Ecto neural progenitor cell (in vitro differentiated cells): ENCODE measurements at regions not wholly inside any gene's neighbourhood (a gene's known extent, or its start where the extent isn't known, plus 50 kb on each side); places are given as distances from the start of the nearest gene placed in this dataset.

ENCODE experiments used
- DNase-seq: peaks from one replicate; pipeline ENCODE4 v3.0.0-alpha.2; 2018; ENCODE audit warnings: low spot score

DNA sequence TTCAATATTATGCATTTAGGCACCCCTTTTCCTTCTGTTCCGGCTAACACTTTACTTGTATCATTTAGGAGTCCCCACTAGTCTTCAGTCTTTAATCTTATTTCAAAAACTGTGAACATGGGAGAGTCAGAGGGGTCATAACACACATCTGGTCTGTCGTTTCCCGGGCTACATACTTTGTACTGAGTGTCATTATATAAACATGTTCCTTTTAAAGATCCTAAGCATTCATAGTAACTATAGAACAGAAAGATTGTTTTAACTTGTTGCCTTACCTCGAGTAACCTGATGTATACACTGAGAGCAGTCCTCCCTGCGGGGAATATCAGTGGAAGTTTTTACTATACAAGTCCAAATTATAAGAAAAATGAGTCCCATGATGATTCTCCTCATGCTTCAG lies 78.2 kb upstream of the VEPH1 start:
- no peak for DNase-seq

DNA sequence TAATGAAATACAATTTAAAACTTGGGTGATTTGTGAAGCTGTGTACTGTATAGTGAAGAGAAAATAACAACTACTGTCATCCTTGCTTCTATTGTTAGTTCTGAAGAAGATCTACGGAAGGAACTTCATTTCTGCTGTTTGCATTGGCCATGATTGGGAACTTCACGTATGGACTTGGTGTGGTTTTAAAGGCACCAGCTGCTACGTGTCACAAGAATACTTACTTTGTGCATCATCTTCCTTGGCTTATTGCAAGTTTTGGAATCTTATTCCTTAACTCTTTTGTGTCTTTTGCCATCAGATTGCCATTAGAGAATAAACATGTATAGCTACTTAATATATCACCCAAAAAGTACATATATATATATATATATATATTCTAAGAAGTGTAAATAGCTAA lies 75.0 kb upstream of the VEPH1 start:
- DNase-seq = no peak

DNA sequence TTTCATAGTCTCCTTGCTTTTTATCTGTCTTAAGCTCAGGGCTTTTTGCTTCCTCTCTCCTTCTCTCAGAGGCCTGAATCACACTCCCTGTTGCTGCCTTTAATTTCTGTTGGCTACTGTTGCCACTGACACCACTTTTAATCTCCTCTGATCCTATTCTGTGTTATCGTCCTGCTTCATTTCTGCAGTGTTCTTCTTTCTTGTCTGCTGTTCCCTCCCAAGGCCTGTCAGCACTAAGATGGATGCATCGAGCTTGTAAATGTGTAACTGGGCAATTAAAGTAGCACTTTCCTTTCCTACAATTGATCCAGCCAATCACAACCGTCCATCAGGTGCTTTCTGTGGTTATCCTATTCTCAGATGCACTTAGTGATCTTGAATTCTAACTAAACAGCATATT lies 71.3 kb upstream of the VEPH1 start:
- DNase-seq = no peak

DNA sequence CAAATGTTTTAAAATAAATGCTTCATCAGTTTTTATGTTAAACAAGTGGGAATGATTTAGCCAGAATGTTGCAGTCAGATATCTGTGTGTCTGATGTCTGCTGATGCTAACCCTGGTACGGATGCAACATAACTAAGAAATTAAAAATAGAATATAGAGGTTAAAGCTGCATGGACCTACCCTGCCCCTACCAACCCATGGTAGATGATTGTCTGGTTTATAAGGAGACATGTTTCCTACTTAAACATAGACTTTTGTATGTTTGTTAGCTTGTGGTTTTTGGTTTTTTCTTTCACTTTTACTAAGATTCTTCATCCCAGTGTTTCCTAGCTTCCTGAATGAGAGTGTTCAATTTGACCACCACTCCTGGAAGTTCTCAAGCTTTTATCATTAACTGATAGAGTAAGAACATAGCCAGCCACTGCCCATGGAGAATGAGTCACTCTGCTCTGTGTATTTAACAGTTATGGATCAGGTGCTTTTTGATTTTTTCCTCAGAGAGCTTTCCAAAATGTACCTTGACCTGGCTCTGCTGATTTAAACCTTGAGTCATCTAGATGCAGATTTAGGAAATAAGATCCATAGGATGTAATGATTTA lies 70.7 kb upstream of the VEPH1 start:
- no peak for DNase-seq

GRCh38 chr3:157573281-157573680 lies 70.1 kb upstream of the VEPH1 start:
- no peak for DNase-seq

DNA sequence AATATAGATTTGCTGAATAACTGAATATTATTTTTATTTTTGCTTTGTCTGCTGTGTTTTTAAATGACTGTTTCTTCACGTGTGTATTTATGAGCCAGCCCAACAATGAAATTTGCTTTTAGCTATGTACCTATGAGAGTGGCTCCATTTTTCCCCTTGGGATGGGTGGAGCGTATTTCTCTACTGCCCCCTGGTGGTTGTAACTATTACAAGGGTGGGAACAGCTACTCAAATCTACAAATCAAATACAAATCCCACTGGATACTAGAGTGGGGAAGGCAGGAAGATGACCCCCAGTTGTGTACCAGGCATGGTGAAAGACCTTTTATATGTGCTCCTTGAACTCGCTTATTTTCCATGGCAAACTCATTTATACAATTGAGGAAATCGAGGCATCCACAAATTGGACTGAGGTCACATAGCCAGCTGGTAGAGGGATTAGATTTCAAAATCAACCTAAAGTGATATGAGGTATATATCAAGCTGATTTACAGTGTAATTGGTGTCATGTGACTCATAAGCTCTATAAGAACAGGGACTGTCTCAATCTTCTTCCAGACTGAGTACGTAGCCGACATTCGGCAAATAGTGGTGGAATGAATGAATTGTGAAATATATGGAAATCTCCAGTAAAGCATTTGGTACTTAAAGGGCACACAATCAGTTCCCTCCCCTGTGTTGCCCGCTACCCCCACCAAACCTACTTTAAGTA lies 69.5 kb upstream of the VEPH1 start:
- DNase-seq = peak; percentile 57

GRCh38 chr3:157566596-157566995 lies 63.4 kb upstream of the VEPH1 start:
- DNase-seq = no peak

- no peak for DNase-seq
Observed at GRCh38 chr3:157559401-157559800, 56.2 kb upstream of the VEPH1 start.
